WTC11 (cell line): ENCODE measurements at regions not wholly inside any gene's neighbourhood (a gene's known extent, or its start where the extent isn't known, plus 50 kb on each side); places are given as distances from the start of the nearest gene placed in this dataset.

Experiments used
- ATAC-seq: fragments of 200-7000 bp; cut with Tn5 transposase; 2 replicates; pipeline ENCODE4 v1.10.0; 2021; ENCODE audit warnings: mild to moderate bottlenecking, moderate library complexity
- CTCF ChIA-PET: fragments of 300-600 bp; sonication (Branson Sonifier 250); formaldehyde crosslinking; loops from one replicate; lab custom pipeline; 2021; ENCODE audit warnings: antibody characterized with exemption; lab: Charles Lee
- POLR2A ChIA-PET: fragments of 350-600 bp; sonication (Branson Sonifier 250); formaldehyde crosslinking; loops from one replicate; lab custom pipeline; 2021; ENCODE audit warnings: antibody characterized with exemption; lab: Charles Lee
- DNase-seq: peaks from one replicate; pipeline ENCODE4 v3.0.0; 2021; ENCODE audit warnings: low spot score
- H3K27ac Mint-ChIP-seq: 2 replicates; pipeline ENCODE4 v1.8.0; 2021; ENCODE audit warnings: mixed read lengths
- H3K27me3 Mint-ChIP-seq: 2 replicates; pipeline ENCODE4 v1.8.0; 2021; ENCODE audit warnings: low read depth, mild to moderate bottlenecking, moderate library complexity, mixed read lengths
- H3K36me3 Mint-ChIP-seq: 2 replicates; pipeline ENCODE4 v1.8.0; 2021; ENCODE audit warnings: mixed read lengths
- H3K4me1 Mint-ChIP-seq: 2 replicates; pipeline ENCODE4 v1.8.0; 2022; ENCODE audit warnings: mixed read lengths
- H3K4me3 Mint-ChIP-seq: 2 replicates; pipeline ENCODE4 v1.8.0; 2021; ENCODE audit warnings: mild to moderate bottlenecking, moderate library complexity, mixed read lengths
- H3K9me3 Mint-ChIP-seq: 2 replicates; pipeline ENCODE4 v1.8.0; 2021; ENCODE audit warnings: mixed read lengths
- ATF6 ChIP-seq: sonication (generic); formaldehyde crosslinking; IDR thresholded peaks from 2 replicates; pipeline ENCODE4 v1.8.1; 2023; ENCODE audit warnings: mild to moderate bottlenecking, missing genetic modification reagents
- EMX1 ChIP-seq: fragments of 250-450 bp; sonication (Bioruptor Pico); IDR thresholded peaks from 2 replicates; pipeline ENCODE4 v1.8.0; 2021; ENCODE audit warnings: mild to moderate bottlenecking
- RELA ChIP-seq: sonication (generic); formaldehyde crosslinking; IDR thresholded peaks from 2 replicates; pipeline ENCODE4 v1.8.1; 2022; ENCODE audit warnings: missing genetic modification reagents, mild to moderate bottlenecking, borderline replicate concordance
- TEAD1 ChIP-seq: sonication (generic); formaldehyde crosslinking; IDR thresholded peaks from 2 replicates; pipeline ENCODE4 v1.8.0; 2022; ENCODE audit warnings: mild to moderate bottlenecking, missing genetic modification reagents
- ZNF423 ChIP-seq: fragments of 250-450 bp; sonication (Bioruptor Pico); IDR thresholded peaks from 2 replicates; pipeline ENCODE4 v2.1.2; 2022; ENCODE audit warnings: mild to moderate bottlenecking, moderate library complexity
- TF ChIP-seq, protein P1 (sequence below): sonication (generic); formaldehyde crosslinking; IDR thresholded peaks from 2 replicates; pipeline ENCODE4 v1.8.0; 2023; ENCODE audit warnings: missing genetic modification reagents, mild to moderate bottlenecking, borderline replicate concordance
- TF ChIP-seq, protein P2 (sequence below): sonication (generic); formaldehyde crosslinking; conservative IDR thresholded peaks from 2 replicates; pipeline ENCODE4 v1.8.1; 2023; ENCODE audit warnings: mild to moderate bottlenecking, low read depth, missing genetic modification reagents, moderate library complexity
- TF ChIP-seq, protein P3 (sequence below): sonication (generic); formaldehyde crosslinking; IDR thresholded peaks from 2 replicates; pipeline ENCODE4 v1.8.0; 2022; ENCODE audit warnings: missing genetic modification reagents
- TF ChIP-seq, protein P4 (sequence below): fragments of 250-450 bp; sonication (Bioruptor Pico); IDR thresholded peaks from 2 replicates; pipeline ENCODE4 v1.9.0; 2021; ENCODE audit warnings: moderate library complexity, mild to moderate bottlenecking, inconsistent platforms, borderline replicate concordance

GRCh38 chr22:27264184-27264583 lies 537.4 kb downstream of the MN1 start (continued):
- TF ChIP-seq, protein P1, sequence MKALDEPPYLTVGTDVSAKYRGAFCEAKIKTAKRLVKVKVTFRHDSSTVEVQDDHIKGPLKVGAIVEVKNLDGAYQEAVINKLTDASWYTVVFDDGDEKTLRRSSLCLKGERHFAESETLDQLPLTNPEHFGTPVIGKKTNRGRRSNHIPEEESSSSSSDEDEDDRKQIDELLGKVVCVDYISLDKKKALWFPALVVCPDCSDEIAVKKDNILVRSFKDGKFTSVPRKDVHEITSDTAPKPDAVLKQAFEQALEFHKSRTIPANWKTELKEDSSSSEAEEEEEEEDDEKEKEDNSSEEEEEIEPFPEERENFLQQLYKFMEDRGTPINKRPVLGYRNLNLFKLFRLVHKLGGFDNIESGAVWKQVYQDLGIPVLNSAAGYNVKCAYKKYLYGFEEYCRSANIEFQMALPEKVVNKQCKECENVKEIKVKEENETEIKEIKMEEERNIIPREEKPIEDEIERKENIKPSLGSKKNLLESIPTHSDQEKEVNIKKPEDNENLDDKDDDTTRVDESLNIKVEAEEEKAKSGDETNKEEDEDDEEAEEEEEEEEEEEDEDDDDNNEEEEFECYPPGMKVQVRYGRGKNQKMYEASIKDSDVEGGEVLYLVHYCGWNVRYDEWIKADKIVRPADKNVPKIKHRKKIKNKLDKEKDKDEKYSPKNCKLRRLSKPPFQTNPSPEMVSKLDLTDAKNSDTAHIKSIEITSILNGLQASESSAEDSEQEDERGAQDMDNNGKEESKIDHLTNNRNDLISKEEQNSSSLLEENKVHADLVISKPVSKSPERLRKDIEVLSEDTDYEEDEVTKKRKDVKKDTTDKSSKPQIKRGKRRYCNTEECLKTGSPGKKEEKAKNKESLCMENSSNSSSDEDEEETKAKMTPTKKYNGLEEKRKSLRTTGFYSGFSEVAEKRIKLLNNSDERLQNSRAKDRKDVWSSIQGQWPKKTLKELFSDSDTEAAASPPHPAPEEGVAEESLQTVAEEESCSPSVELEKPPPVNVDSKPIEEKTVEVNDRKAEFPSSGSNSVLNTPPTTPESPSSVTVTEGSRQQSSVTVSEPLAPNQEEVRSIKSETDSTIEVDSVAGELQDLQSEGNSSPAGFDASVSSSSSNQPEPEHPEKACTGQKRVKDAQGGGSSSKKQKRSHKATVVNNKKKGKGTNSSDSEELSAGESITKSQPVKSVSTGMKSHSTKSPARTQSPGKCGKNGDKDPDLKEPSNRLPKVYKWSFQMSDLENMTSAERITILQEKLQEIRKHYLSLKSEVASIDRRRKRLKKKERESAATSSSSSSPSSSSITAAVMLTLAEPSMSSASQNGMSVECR (CRISPR knock-in tag), result no peak
- no peak for TF ChIP-seq RELA (CRISPR knock-in tag)
- no peak for TF ChIP-seq EMX1 (CRISPR knock-in tag)
- TF ChIP-seq ZNF423 (CRISPR knock-in tag), result no peak
- TF ChIP-seq, protein P2, sequence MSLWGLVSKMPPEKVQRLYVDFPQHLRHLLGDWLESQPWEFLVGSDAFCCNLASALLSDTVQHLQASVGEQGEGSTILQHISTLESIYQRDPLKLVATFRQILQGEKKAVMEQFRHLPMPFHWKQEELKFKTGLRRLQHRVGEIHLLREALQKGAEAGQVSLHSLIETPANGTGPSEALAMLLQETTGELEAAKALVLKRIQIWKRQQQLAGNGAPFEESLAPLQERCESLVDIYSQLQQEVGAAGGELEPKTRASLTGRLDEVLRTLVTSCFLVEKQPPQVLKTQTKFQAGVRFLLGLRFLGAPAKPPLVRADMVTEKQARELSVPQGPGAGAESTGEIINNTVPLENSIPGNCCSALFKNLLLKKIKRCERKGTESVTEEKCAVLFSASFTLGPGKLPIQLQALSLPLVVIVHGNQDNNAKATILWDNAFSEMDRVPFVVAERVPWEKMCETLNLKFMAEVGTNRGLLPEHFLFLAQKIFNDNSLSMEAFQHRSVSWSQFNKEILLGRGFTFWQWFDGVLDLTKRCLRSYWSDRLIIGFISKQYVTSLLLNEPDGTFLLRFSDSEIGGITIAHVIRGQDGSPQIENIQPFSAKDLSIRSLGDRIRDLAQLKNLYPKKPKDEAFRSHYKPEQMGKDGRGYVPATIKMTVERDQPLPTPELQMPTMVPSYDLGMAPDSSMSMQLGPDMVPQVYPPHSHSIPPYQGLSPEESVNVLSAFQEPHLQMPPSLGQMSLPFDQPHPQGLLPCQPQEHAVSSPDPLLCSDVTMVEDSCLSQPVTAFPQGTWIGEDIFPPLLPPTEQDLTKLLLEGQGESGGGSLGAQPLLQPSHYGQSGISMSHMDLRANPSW (CRISPR knock-in tag), result no peak
- TF ChIP-seq, protein P3, sequence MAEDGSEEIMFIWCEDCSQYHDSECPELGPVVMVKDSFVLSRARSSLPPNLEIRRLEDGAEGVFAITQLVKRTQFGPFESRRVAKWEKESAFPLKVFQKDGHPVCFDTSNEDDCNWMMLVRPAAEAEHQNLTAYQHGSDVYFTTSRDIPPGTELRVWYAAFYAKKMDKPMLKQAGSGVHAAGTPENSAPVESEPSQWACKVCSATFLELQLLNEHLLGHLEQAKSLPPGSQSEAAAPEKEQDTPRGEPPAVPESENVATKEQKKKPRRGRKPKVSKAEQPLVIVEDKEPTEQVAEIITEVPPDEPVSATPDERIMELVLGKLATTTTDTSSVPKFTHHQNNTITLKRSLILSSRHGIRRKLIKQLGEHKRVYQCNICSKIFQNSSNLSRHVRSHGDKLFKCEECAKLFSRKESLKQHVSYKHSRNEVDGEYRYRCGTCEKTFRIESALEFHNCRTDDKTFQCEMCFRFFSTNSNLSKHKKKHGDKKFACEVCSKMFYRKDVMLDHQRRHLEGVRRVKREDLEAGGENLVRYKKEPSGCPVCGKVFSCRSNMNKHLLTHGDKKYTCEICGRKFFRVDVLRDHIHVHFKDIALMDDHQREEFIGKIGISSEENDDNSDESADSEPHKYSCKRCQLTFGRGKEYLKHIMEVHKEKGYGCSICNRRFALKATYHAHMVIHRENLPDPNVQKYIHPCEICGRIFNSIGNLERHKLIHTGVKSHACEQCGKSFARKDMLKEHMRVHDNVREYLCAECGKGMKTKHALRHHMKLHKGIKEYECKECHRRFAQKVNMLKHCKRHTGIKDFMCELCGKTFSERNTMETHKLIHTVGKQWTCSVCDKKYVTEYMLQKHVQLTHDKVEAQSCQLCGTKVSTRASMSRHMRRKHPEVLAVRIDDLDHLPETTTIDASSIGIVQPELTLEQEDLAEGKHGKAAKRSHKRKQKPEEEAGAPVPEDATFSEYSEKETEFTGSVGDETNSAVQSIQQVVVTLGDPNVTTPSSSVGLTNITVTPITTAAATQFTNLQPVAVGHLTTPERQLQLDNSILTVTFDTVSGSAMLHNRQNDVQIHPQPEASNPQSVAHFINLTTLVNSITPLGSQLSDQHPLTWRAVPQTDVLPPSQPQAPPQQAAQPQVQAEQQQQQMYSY, result no peak

GRCh38 chr22:27267145-27267544 lies 534.4 kb downstream of the MN1 start:
- TF ChIP-seq, protein P4, sequence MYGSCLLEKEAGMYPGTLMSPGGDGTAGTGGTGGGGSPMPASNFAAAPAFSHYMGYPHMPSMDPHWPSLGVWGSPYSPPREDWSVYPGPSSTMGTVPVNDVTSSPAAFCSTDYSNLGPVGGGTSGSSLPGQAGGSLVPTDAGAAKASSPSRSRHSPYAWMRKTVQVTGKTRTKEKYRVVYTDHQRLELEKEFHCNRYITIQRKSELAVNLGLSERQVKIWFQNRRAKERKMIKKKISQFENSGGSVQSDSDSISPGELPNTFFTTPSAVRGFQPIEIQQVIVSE (CRISPR knock-in tag), result no peak
- TF ChIP-seq ATF6 (CRISPR knock-in tag) (no peak), TEAD1 (CRISPR knock-in tag) (no peak)
- TF ChIP-seq, all 79 proteins: peak for 0
- DNase-seq, result no peak
- peaks cover 11% of the 10 kb centered on the region for H3K9me3 Mint-ChIP-seq
- no peak overlapping the region for H3K27ac Mint-ChIP-seq
- H3K36me3 Mint-ChIP-seq, result no peaks in the 10 kb centered on the region
- POLR2A ChIA-PET, result no interaction called here
- CTCF ChIA-PET, result no interaction called here
- no peak overlapping the region for H3K4me3 Mint-ChIP-seq
- peaks cover 15% of the 10 kb centered on the region for H3K4me1 Mint-ChIP-seq
- no peak for ATAC-seq
- peaks cover 6% of the 10 kb centered on the region; the same call in 1 of the 2 replicates for H3K27me3 Mint-ChIP-seq
